H9 (cell line): ENCODE measurements at regions not wholly inside any gene's neighbourhood (a gene's known extent, or its start where the extent isn't known, plus 50 kb on each side); places are given as distances from the start of the nearest gene placed in this dataset.

ENCODE experiments used
- DNase-seq: peaks from one replicate; pipeline ENCODE4 v3.0.0-alpha.2; 2017
- H2AFZ ChIP-seq: one replicate; pipeline ENCODE4 v1.6.1; 2013; ENCODE audit warnings: mild to moderate bottlenecking, low read length, control low read depth, moderate library complexity
- H2AK5ac ChIP-seq: 2 replicates; pipeline ENCODE4 v1.6.1; 2013; ENCODE audit warnings: low read length, control low read depth, mixed read lengths; ENCODE audit not compliant: insufficient read length
- H2BK120ac ChIP-seq: one replicate; pipeline ENCODE4 v1.6.1; 2013; ENCODE audit warnings: low read depth, mild to moderate bottlenecking, low read length, control low read depth, inconsistent platforms; ENCODE audit not compliant: poor library complexity, severe bottlenecking
- H2BK12ac ChIP-seq: 2 replicates; pipeline ENCODE4 v1.6.1; 2013; ENCODE audit warnings: low read length, control low read depth, mixed read lengths, low read depth; ENCODE audit not compliant: insufficient read length
- H2BK15ac ChIP-seq: 2 replicates; pipeline ENCODE4 v1.6.1; 2013; ENCODE audit warnings: low read depth, low read length, control low read depth
- H2BK20ac ChIP-seq: one replicate; pipeline ENCODE4 v1.6.1; 2013; ENCODE audit warnings: low read depth, mild to moderate bottlenecking, low read length, control low read depth, inconsistent platforms; ENCODE audit not compliant: poor library complexity, severe bottlenecking
- H2BK5ac ChIP-seq: 2 replicates; pipeline ENCODE4 v1.6.1; 2013; ENCODE audit warnings: low read length, control low read depth, mixed read lengths; ENCODE audit not compliant: insufficient read length
- H3K14ac ChIP-seq: 2 replicates; pipeline ENCODE4 v1.6.1; 2013; ENCODE audit warnings: low read length, control low read depth; ENCODE audit not compliant: insufficient read depth
- H3K18ac ChIP-seq: 2 replicates; pipeline ENCODE4 v1.6.1; 2013; ENCODE audit warnings: low read depth, mild to moderate bottlenecking, mixed read lengths, low read length, control low read depth; ENCODE audit not compliant: insufficient read length
- H3K23ac ChIP-seq: 2 replicates; pipeline ENCODE4 v1.6.1; 2013; ENCODE audit warnings: low read length, control low read depth, mixed read lengths, low read depth; ENCODE audit not compliant: insufficient read length
- H3K23me2 ChIP-seq: 2 replicates; pipeline ENCODE4 v1.6.1; 2013; ENCODE audit warnings: low read depth, mild to moderate bottlenecking, mixed read lengths, low read length, control low read depth; ENCODE audit not compliant: insufficient read length, poor library complexity, severe bottlenecking
- H3K27ac ChIP-seq: 2 replicates; pipeline ENCODE4 v1.5.1; 2013; ENCODE audit warnings: low read length, control low read depth, mixed read lengths, low read depth; ENCODE audit not compliant: insufficient read length
- H3K27me3 ChIP-seq: 2 replicates; pipeline ENCODE4 v1.6.1; 2013; ENCODE audit warnings: low read length, control low read depth, inconsistent platforms; ENCODE audit not compliant: insufficient read depth
- H3K4ac ChIP-seq: 2 replicates; pipeline ENCODE4 v1.6.1; 2013; ENCODE audit warnings: low read depth, mild to moderate bottlenecking, control low read depth, inconsistent platforms, low read length, moderate library complexity
- H3K4me1 ChIP-seq: 2 replicates; pipeline ENCODE4 v1.6.1; 2013; ENCODE audit warnings: low read length, control low read depth, inconsistent platforms; ENCODE audit not compliant: insufficient read depth
- H3K4me2 ChIP-seq: 2 replicates; pipeline ENCODE4 v1.6.1; 2013; ENCODE audit warnings: low read length, control low read depth, mixed read lengths; ENCODE audit not compliant: insufficient read length, insufficient read depth
- H3K56ac ChIP-seq: 2 replicates; pipeline ENCODE4 v1.6.1; 2013; ENCODE audit warnings: low read depth, mild to moderate bottlenecking, mixed read lengths, low read length, control low read depth; ENCODE audit not compliant: insufficient read length
- H3K79me1 ChIP-seq: 2 replicates; pipeline ENCODE4 v1.6.1; 2013; ENCODE audit warnings: low read depth, mild to moderate bottlenecking, moderate library complexity, low read length, control low read depth, inconsistent platforms; ENCODE audit not compliant: insufficient read depth, poor library complexity, severe bottlenecking
- H3K79me2 ChIP-seq: 2 replicates; pipeline ENCODE4 v1.6.1; 2013; ENCODE audit warnings: low read length, control low read depth, inconsistent platforms; ENCODE audit not compliant: insufficient read depth
- H3K9ac ChIP-seq: 2 replicates; pipeline ENCODE4 v1.6.1; 2013; ENCODE audit warnings: low read length, control low read depth, mixed read lengths; ENCODE audit not compliant: insufficient read length; ENCODE audit errors: extremely low read depth
- H3K9me3 ChIP-seq: one replicate; pipeline ENCODE4 v1.6.1; 2013; ENCODE audit warnings: low read depth, low read length, inconsistent platforms; ENCODE audit not compliant: control insufficient read depth
- H3T11ph ChIP-seq: one replicate; pipeline ENCODE4 v1.6.1; 2013; ENCODE audit warnings: mild to moderate bottlenecking, low read length, control low read depth, inconsistent platforms
- H4K20me1 ChIP-seq: one replicate; pipeline ENCODE4 v1.6.1; 2013; ENCODE audit not compliant: control insufficient read depth, insufficient read length, insufficient read depth
- H4K5ac ChIP-seq: 2 replicates; pipeline ENCODE4 v1.6.1; 2013; ENCODE audit warnings: low read depth, mild to moderate bottlenecking, mixed read lengths, low read length, control low read depth; ENCODE audit not compliant: insufficient read length
- H4K8ac ChIP-seq: replicated peaks from 2 replicates; pipeline ENCODE4 v1.6.1; 2013; ENCODE audit warnings: low read length, control low read depth, mixed read lengths, low read depth; ENCODE audit not compliant: insufficient read length
- H4K91ac ChIP-seq: 2 replicates; pipeline ENCODE4 v1.6.1; 2013; ENCODE audit warnings: low read depth, mild to moderate bottlenecking, moderate library complexity, mixed read lengths, low read length, control low read depth; ENCODE audit not compliant: insufficient read length
- H3K27ac Mint-ChIP-seq, 3 experiments: 2 replicates in 2 of 3; 3 replicates in 1 of 3; pipeline ENCODE4 v1.8.0; 2020 to 2021; ENCODE audit warnings: mixed read lengths in 3 of 3, mild to moderate bottlenecking in 1 of 3, moderate library complexity in 1 of 3
- H3K27me3 Mint-ChIP-seq: 2 replicates; pipeline ENCODE4 v1.8.0; 2021; ENCODE audit warnings: low read depth, mild to moderate bottlenecking, moderate library complexity, mixed read lengths
- H3K36me3 Mint-ChIP-seq, 3 experiments: 2 replicates in 2 of 3; 3 replicates in 1 of 3; pipeline ENCODE4 v1.8.0; 2020 to 2021; ENCODE audit warnings: low read depth in 3 of 3, mixed read lengths in 3 of 3; ENCODE audit not compliant: insufficient read depth in 1 of 3
- H3K4me1 Mint-ChIP-seq, 2 experiments: 2 replicates each; pipeline ENCODE4 v1.8.0; 2020; ENCODE audit warnings: mixed read lengths in 2 of 2
- H3K4me3 Mint-ChIP-seq, 2 experiments: 2 replicates in 1 of 2; 3 replicates in 1 of 2; pipeline ENCODE4 v1.8.0; 2020 to 2021; ENCODE audit warnings: mild to moderate bottlenecking in 2 of 2, mixed read lengths in 2 of 2, moderate library complexity in 1 of 2
- H3K9me3 Mint-ChIP-seq, 2 experiments: 2 replicates in 1 of 2; 3 replicates in 1 of 2; pipeline ENCODE4 v1.8.0; 2020; ENCODE audit warnings: mild to moderate bottlenecking in 2 of 2, mixed read lengths in 2 of 2, moderate library complexity in 1 of 2
- WGBS: extraction: QIAGEN DNeasy Blood & Tissue Kit; methylation state at CpG from one replicate; pipeline ENCODE4 v1.1.7; 2013; ENCODE audit warnings: missing lambda C conversion rate, low lambda C conversion rate, mixed read lengths; ENCODE audit not compliant: insufficient read length; ENCODE audit errors: extremely low coverage; 5-methylcytosine and 5-hydroxymethylcytosine counted together
- TF ChIP-seq, protein P1 (sequence below): fragments of 200-600 bp; sonication (generic); conservative IDR thresholded peaks from 3 replicates; pipeline ENCODE4 v1.8.0; 2021; ENCODE audit warnings: antibody characterized with exemption, mild to moderate bottlenecking

DNA sequence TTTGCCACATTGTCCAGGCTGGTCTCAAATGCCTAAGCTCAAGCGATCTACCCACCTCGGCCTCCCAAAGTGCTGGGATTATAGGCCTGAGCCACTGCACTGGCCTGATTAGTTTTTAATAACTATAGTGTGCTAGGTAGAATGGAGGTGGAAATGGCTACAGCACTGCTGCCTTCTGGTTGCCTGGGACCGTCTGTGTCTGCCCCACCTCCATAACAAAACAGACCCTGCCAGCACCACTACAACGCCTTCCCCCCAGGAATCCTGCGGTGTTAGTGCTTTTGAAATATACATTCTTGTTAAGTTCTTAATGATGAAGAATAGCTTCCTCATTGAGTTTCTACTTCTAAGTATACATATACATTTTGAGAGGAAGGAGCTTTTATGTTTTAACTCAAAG, 148.2 kb upstream of the ITGA6 start:
- Histone ChIP-seq H3K9me3 (no peaks in the 10 kb centered on the region), H2BK20ac (no peak overlapping the region), H3T11ph (no peak overlapping the region), H3K4me2 (no peak overlapping the region), H3K14ac (no peak overlapping the region), H3K23me2 (no peaks in the 10 kb centered on the region), H2BK120ac (no peak overlapping the region), H3K79me1 (no peaks in the 10 kb centered on the region), H2BK5ac (no peak overlapping the region), H3K27ac (no peak overlapping the region), H2BK15ac (no peak overlapping the region), H2BK12ac (no peak overlapping the region), H3K56ac (no peak overlapping the region), H3K4ac (no peak overlapping the region), H2AK5ac (no peak overlapping the region), H4K8ac (no peak overlapping the region), H4K20me1 (no peaks in the 10 kb centered on the region), H3K18ac (no peak overlapping the region), H3K9ac (no peak overlapping the region), H4K5ac (no peak overlapping the region), H3K4me1 (peaks cover 3% of the 10 kb centered on the region; the same call in 1 of the 2 replicates), H2AFZ (no peak overlapping the region), H4K91ac (no peak overlapping the region), H3K23ac (no peak overlapping the region), H3K27me3 (no peaks in the 10 kb centered on the region), H3K79me2 (no peaks in the 10 kb centered on the region)
- no CpG with 5 or more reads among the region's 5 CpGs for WGBS
- peaks cover 12 to 13% of the 10 kb centered on the region in 2 experiments for H3K9me3 Mint-ChIP-seq
- peaks cover 7 to 16% (median 10%) of the 10 kb centered on the region in 3 experiments for H3K36me3 Mint-ChIP-seq
- H3K27me3 Mint-ChIP-seq = peaks cover 9% of the 10 kb centered on the region; the same call in 1 of the 2 replicates
- DNase-seq = no peak
- H3K27ac Mint-ChIP-seq = no peak overlapping the region
- TF ChIP-seq, protein P1, sequence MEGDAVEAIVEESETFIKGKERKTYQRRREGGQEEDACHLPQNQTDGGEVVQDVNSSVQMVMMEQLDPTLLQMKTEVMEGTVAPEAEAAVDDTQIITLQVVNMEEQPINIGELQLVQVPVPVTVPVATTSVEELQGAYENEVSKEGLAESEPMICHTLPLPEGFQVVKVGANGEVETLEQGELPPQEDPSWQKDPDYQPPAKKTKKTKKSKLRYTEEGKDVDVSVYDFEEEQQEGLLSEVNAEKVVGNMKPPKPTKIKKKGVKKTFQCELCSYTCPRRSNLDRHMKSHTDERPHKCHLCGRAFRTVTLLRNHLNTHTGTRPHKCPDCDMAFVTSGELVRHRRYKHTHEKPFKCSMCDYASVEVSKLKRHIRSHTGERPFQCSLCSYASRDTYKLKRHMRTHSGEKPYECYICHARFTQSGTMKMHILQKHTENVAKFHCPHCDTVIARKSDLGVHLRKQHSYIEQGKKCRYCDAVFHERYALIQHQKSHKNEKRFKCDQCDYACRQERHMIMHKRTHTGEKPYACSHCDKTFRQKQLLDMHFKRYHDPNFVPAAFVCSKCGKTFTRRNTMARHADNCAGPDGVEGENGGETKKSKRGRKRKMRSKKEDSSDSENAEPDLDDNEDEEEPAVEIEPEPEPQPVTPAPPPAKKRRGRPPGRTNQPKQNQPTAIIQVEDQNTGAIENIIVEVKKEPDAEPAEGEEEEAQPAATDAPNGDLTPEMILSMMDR = no peak
- H3K4me3 Mint-ChIP-seq = no peak overlapping the region
- peaks cover 24 to 30% of the 10 kb centered on the region in 2 experiments for H3K4me1 Mint-ChIP-seq
